ENCODE measurements at regions not wholly inside any gene's neighbourhood (a gene's known extent, or its start where the extent isn't known, plus 50 kb on each side); places are given as distances from the start of the nearest gene placed in this dataset.

DNA sequence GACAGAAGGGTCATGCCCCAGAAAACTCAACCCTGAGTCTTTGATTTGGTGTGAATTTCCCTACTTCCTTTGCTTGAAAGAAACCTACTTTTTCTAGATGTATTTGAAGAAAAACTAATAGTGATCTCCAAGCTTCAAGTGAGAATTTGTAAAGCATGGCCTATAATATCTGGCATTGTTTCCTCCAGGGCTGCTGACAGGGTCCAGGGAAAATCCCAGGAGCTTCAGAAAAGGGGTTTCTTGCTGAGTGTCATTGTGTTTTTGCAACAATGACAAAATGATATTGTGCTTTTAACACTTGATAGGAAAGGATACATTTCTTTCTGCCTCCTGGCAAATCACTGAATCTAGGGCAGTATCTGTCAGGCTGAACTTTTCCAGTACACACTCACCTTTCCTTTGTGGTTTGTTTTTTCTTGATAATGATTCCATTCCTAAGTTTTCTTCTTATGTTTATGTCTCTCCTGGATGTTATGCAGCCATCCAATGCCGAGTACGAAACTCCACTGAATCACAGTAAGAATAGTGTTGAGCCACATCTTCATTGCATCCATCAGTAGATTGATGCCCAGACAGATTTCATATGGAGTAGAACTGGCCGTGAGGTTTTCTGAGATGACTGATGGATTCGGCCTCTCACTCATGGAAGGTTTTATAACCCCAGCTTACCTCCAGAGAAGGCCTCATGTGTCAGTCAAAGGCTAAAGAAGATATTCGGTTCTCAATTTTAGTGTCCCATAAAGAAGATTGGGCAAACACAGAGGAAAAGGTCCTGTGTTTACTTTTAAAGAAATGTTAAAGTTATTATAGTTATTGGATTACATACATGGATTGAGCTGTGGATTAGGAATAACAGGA, 76.9 kb upstream of the STEAP1B start:
- no peaks in the 10 kb centered on the region for H3K27me3 Mint-ChIP-seq

DNA sequence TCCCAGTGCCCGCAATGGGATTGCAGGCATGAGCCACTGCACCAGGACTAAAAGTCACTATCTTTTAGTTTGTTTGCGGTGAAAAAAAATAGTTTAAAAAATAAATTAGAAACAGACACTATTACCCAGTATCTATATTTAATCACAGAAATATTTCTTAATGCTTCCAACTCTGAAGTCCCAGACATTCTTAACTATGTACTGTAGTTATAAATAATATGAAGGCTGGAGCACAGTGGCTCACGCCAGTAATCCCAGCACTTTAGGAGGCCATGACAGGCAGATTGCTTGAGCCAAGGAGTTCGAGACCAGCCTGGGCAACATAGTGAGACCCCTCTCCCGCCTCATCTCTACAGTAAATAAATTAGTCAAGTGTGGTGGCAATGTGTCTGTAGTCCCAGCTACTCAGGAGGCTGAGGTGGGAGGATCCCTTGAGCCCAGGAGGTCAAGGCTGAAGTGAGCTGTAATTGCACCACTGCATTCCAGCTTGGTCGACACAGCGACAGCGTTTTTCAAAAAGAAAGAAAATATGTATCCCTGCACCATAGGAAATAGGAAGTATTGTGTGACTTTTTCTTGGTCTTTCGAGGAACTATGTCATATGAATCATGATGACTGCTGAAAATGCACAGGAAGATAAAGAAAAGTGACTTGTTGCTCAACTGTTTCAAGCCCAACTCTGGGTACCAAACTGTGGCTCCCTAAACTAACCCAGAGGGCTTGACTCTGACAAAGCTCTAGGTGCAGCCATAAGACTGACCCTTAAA, 74.9 kb upstream of the STEAP1B start:
- Mint-ChIP-seq H3K9me3 (peaks cover 2% of the 10 kb centered on the region), H3K27ac (no peak overlapping the region), H3K4me1 (peaks cover 31% of the 10 kb centered on the region), H3K4me3 (no peak overlapping the region), H3K36me3 (peaks cover 6% of the 10 kb centered on the region), H3K27me3 (no peaks in the 10 kb centered on the region)
- ATAC-seq, result no peak

More for the DNA sequence above, 76.9 kb upstream of the STEAP1B start:
- Mint-ChIP-seq H3K36me3 (peaks cover 6% of the 10 kb centered on the region), H3K4me1 (peaks cover 23% of the 10 kb centered on the region), H3K4me3 (no peak overlapping the region), H3K9me3 (peaks cover 2% of the 10 kb centered on the region), H3K27ac (no peak overlapping the region)
- no peak for ATAC-seq

DNA sequence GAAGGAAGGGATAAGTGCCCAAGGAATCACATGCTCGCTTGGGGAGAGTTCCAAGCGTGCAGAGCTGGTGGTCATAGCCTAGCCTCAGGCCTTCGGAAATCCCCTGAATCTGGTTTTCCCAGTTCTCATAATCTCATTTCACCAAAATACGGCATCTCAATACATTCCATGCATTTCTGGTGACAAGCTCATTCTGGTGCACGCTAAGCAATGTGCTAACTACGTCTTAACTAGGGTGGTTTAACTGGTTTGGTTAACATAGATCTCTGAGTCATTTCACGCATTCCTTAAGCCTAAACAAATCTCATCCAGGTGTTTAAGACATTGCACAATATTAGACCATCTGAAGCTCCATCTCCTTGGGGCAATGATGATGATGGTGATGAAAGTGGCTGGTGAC, 72.9 kb upstream of the STEAP1B start:
- Mint-ChIP-seq H3K36me3 (no peaks in the 10 kb centered on the region), H3K27me3 (no peaks in the 10 kb centered on the region), H3K4me1 (peaks cover 15% of the 10 kb centered on the region), H3K27ac (no peak overlapping the region), H3K4me3 (no peak overlapping the region), H3K9me3 (no peaks in the 10 kb centered on the region)
- ATAC-seq, result no peak

- Mint-ChIP-seq H3K4me3 (no peak overlapping the region), H3K27ac (no peak overlapping the region), H3K4me1 (peaks cover 10% of the 10 kb centered on the region), H3K9me3 (no peaks in the 10 kb centered on the region), H3K36me3 (no peaks in the 10 kb centered on the region), H3K27me3 (no peaks in the 10 kb centered on the region)
- no peak for ATAC-seq
These were observed 72.3 kb upstream of the STEAP1B start for GRCh38 chr7:22572292-22572691.

DNA sequence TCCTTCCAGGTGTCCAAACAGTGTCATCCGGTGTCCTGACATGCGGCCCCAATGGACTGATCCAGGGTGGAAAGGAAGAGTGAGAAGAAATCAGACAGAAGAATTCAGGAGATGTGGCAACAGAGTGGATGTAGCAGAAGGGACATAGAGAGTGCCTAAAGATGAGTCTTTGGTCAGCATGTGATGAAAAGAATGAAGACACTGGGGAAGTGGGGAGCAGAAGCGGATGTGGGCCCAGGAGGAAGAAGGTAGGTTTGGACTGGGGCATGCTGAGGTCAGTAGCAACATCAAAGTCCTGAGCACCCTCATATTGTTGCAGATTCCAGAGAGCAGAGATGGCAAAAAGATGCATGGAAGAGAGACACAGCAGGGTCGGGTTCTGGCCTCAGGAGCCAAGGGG, 71.8 kb upstream of the STEAP1B start:
- no peak for ATAC-seq
- H3K4me3 Mint-ChIP-seq, result no peak overlapping the region
- no peaks in the 10 kb centered on the region for H3K36me3 Mint-ChIP-seq
- no peaks in the 10 kb centered on the region for H3K9me3 Mint-ChIP-seq
- peaks cover 15% of the 10 kb centered on the region for H3K4me1 Mint-ChIP-seq
- H3K27me3 Mint-ChIP-seq, result no peaks in the 10 kb centered on the region
- no peak overlapping the region for H3K27ac Mint-ChIP-seq

- Mint-ChIP-seq H3K9me3 (no peaks in the 10 kb centered on the region), H3K36me3 (no peaks in the 10 kb centered on the region), H3K4me1 (peaks cover 33% of the 10 kb centered on the region), H3K4me3 (no peak overlapping the region), H3K27me3 (no peaks in the 10 kb centered on the region), H3K27ac (no peak overlapping the region)
- ATAC-seq, result no peak
These were observed 69.8 kb upstream of the STEAP1B start for GRCh38 chr7:22569586-22570321.

DNA sequence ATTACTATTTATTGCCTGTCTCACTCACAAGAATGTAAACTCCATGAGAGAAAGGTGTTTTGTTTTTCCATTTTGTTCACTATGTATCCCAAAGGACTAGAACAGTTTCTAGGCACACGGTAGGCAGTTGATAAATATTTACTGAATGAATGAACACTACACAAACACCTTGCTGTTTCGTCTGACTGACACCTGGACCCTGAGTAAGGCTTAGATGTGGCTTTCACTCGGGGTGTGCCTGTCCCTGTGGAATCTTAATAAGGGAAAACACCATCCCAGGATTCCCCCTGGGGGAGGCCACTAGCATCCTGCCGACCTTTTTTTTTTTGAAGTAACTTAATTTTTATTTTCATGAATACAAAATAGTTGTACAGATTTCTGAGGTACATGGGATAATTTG, 66.6 kb upstream of the STEAP1B start:
- ATAC-seq, result no peak
- Mint-ChIP-seq H3K27me3 (no peaks in the 10 kb centered on the region), H3K36me3 (no peaks in the 10 kb centered on the region), H3K27ac (peak overlapping the region; percentile 51), H3K4me3 (no peak overlapping the region), H3K4me1 (peaks cover 60% of the 10 kb centered on the region), H3K9me3 (no peaks in the 10 kb centered on the region)

- H3K36me3 Mint-ChIP-seq, result no peaks in the 10 kb centered on the region
- H3K9me3 Mint-ChIP-seq, result no peaks in the 10 kb centered on the region
- ATAC-seq, result no peak
- peak overlapping the region; percentile 24 for H3K4me3 Mint-ChIP-seq
- H3K27me3 Mint-ChIP-seq, result no peaks in the 10 kb centered on the region
- peaks cover 60% of the 10 kb centered on the region for H3K4me1 Mint-ChIP-seq
- peak overlapping the region; percentile 51 for H3K27ac Mint-ChIP-seq
These were observed 66.2 kb upstream of the STEAP1B start for GRCh38 chr7:22566176-22566575.

DNA sequence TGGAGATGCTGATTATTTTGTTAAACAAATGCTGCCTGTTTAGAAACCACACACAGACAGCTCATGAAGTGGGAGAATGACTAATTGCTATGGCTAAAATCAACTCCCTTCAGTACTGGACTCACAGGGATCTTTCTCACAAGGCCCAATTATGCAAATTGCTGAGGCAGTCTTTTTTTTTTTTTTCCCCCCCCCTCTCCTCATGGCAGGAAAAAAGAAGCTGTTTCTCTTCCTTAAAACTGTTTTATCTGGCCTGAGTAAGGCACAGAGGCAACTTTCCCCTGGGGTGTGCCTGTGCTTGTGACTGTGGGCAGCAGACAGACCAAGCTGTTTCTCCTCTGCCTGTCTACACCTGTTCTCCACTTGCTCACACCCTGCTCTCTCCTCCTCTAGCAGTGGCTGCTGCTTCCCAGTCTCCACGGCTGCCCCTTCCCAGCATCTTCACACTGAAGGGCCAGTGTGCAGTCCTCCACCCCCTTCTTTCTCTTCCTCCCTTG, 65.4 kb upstream of the STEAP1B start:
- no peaks in the 10 kb centered on the region for H3K27me3 Mint-ChIP-seq
- no peaks in the 10 kb centered on the region for H3K9me3 Mint-ChIP-seq
- ATAC-seq, result peak; percentile 78
- peak overlapping the region; percentile 51 for H3K27ac Mint-ChIP-seq
- peaks cover 61% of the 10 kb centered on the region for H3K4me1 Mint-ChIP-seq
- no peaks in the 10 kb centered on the region for H3K36me3 Mint-ChIP-seq
- H3K4me3 Mint-ChIP-seq, result peak overlapping the region; percentile 32

DNA sequence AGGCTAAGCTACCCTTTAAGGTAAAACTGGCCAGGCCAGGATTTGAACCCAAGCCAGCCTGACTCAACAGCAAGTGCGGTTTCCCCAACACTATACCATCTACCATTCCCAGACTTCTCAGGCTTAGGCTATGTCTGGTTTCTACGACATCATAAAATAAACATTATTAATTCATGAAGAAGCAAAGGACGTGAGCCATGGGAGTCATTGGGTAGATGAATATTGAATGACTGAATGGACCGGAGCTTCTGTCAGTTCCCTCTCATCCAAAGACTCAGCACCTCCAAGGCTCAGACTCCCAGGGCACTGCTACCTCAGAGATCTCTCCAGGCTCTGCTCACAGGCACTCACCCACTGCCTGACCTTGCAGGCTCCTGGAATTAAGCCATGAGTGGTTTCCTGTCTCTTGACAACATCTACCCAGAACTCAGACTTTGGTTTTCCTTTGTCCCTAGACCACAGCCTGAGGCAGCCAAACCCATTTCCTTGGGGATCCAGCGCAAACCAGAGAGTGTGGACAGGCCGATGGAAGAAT, 64.6 kb upstream of the STEAP1B start:
- H3K36me3 Mint-ChIP-seq, result no peaks in the 10 kb centered on the region
- no peaks in the 10 kb centered on the region for H3K9me3 Mint-ChIP-seq
- H3K27ac Mint-ChIP-seq, result peak overlapping the region; percentile 51
- H3K4me3 Mint-ChIP-seq, result peak overlapping the region; percentile 29
- H3K4me1 Mint-ChIP-seq, result peaks cover 69% of the 10 kb centered on the region
- H3K27me3 Mint-ChIP-seq, result no peaks in the 10 kb centered on the region
- no peak for ATAC-seq

- Mint-ChIP-seq H3K36me3 (no peaks in the 10 kb centered on the region), H3K9me3 (no peaks in the 10 kb centered on the region), H3K4me3 (peak overlapping the region; percentile 38), H3K27me3 (no peaks in the 10 kb centered on the region), H3K27ac (peak overlapping the region; percentile 51), H3K4me1 (peaks cover 70% of the 10 kb centered on the region)
- ATAC-seq, result peak; percentile 56
These were observed 63.7 kb upstream of the STEAP1B start for GRCh38 chr7:22563621-22564241.

- no peak for ATAC-seq
- no peaks in the 10 kb centered on the region for H3K36me3 Mint-ChIP-seq
- peak overlapping the region; percentile 51 for H3K27ac Mint-ChIP-seq
These were observed 63.1 kb upstream of the STEAP1B start for GRCh38 chr7:22563032-22563501.

DNA sequence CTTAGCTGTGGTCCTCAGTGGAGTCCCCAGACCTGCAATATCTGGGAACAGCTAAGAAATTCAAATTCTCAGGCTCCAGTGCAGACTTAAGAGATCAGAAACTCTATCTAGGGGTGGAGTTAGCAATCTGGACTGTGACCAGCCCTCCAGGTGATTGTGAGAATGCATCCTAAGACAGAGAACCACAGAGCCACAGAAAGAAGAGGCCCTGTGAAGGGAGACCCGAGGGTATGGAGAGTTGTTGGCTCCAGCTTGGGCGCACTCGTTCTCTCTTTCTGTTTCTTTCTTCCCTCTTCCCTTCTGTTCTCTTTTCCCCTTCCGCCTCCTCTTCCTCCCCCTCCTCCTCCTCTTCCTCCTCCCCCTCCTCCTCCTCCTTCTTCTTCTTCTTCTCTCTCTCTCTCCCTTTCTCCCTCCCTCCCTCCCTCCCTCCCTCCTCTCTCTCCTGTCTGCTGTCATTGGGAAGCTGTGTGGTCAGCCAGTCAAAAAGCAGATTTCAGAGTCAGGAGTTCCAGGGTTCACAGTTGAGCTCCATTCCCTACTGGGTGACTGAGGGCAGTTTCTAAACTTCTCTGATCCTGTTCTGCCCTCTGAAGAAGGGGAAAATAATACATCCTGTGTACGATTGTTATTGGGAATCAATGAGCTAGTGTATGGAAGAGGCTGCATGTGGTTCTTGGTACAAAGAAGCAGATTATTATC, 62.1 kb upstream of the STEAP1B start:
- ATAC-seq, result peak; percentile 53
- no peak overlapping the region for H3K4me3 Mint-ChIP-seq
- H3K36me3 Mint-ChIP-seq, result no peaks in the 10 kb centered on the region
- peaks cover 66% of the 10 kb centered on the region for H3K4me1 Mint-ChIP-seq
- H3K27ac Mint-ChIP-seq, result peak overlapping the region; percentile 31
- H3K27me3 Mint-ChIP-seq, result no peaks in the 10 kb centered on the region
- H3K9me3 Mint-ChIP-seq, result no peaks in the 10 kb centered on the region

More at GRCh38 chr7:22563032-22563501, 63.1 kb upstream of the STEAP1B start:
- peak overlapping the region; percentile 13 for H3K4me3 Mint-ChIP-seq
- H3K4me1 Mint-ChIP-seq, result peaks cover 70% of the 10 kb centered on the region
- H3K27me3 Mint-ChIP-seq, result no peaks in the 10 kb centered on the region
- H3K9me3 Mint-ChIP-seq, result no peaks in the 10 kb centered on the region

DNA sequence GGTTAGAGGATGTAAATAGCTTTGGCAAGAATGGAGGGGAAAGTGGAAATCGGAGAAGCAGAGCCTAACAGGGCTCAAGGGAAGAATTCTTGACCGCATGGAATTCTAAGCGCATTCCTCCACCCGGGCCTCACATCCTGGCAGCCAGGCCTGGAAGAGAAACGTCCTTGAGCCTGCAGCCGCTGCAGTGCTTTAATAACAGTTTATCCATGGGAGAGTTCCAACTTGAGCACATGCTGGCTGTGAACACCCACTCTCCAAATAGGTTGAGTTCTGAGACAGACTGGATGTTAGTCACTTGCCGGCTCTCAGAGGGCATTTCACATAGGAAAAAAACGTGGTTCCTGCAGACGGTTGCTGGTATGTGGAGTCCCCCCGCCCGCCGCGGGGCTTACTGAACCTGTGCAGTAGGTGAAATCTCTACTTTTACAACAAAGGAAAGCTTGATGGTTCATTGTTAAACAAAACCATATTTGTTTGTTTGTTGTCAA, 61.4 kb upstream of the STEAP1B start:
- no peaks in the 10 kb centered on the region for H3K36me3 Mint-ChIP-seq
- H3K4me3 Mint-ChIP-seq, result no peak overlapping the region
- peaks cover 62% of the 10 kb centered on the region for H3K4me1 Mint-ChIP-seq
- H3K27ac Mint-ChIP-seq, result peak overlapping the region; percentile 31
- ATAC-seq, result no peak
- H3K9me3 Mint-ChIP-seq, result no peaks in the 10 kb centered on the region
- H3K27me3 Mint-ChIP-seq, result no peaks in the 10 kb centered on the region
